T47D (cell line): ENCODE measurements at regions not wholly inside any gene's neighbourhood (a gene's known extent, or its start where the extent isn't known, plus 50 kb on each side); places are given as distances from the start of the nearest gene placed in this dataset.
A peak's percentile ranks its signal among the peaks of the same experiment; 100 is the strongest.
"Not testable (repeated sequence)": the region's sequence is repeated elsewhere in the genome, so short reads cannot be mapped to it uniquely, and the experiment has no call there.

Source experiments
- DNase-seq, 2 experiments: peaks; one replicate each; pipeline versions ENCODE4 v3.0.0 to v3.0.0-alpha.2; 2011 to 2012; ENCODE audit warnings: low read depth in 1 of 2, low spot score in 1 of 2
- JUND ChIP-seq: IDR thresholded peaks from 2 replicates; pipeline ENCODE4 v1.6.1; 2012; ENCODE audit warnings: low read depth
- in situ Hi-C: cut with HindIII; loops from 2 replicates; pipeline ENCODE4 v1.10.0; 2016; ENCODE audit warnings: low sequenced_read_pairs, low pct_unique_long_range_greater_than_20kb

- peak in 1 of 2 experiments; percentile 43 for DNase-seq
- in situ Hi-C loops = no loop called here
- no peak for TF ChIP-seq JUND
Measured at GRCh38 chr3:182491577-182491976, 301.7 kb upstream of the ATP11B start.

GRCh38 chr3:182492536-182492935 is 300.8 kb upstream of the ATP11B start:
- no peak for TF ChIP-seq JUND
- in situ Hi-C loops = no loop called here
- DNase-seq = no peak

GRCh38 chr3:182500289-182500688 is 293.0 kb upstream of the ATP11B start:
- DNase-seq = no peak
- in situ Hi-C loops = no loop called here
- TF ChIP-seq JUND = no peak

GRCh38 chr3:182501856-182502255 is 291.4 kb upstream of the ATP11B start:
- in situ Hi-C loops = no loop called here
- TF ChIP-seq JUND = no peak
- DNase-seq = no peak

GRCh38 chr3:182503401-182503800 is 289.9 kb upstream of the ATP11B start:
- in situ Hi-C loops = no loop called here
- TF ChIP-seq JUND = no peak
- no peak for DNase-seq

GRCh38 chr3:182508919-182509711 is 284.2 kb upstream of the ATP11B start:
- DNase-seq = no peak
- in situ Hi-C loops = no loop called here
- no peak for TF ChIP-seq JUND

GRCh38 chr3:182509844-182510460 is 283.4 kb upstream of the ATP11B start:
- in situ Hi-C loops = no loop called here
- TF ChIP-seq JUND = no peak
- no peak for DNase-seq

- no peak for TF ChIP-seq JUND
- in situ Hi-C loops = no loop called here
Measured at GRCh38 chr3:182514236-182514964, 278.9 kb upstream of the ATP11B start.

GRCh38 chr3:182516597-182517336 is 276.5 kb upstream of the ATP11B start:
- DNase-seq = no peak
- in situ Hi-C loops = no loop called here
- no peak for TF ChIP-seq JUND

More at GRCh38 chr3:182514236-182514964, 278.9 kb upstream of the ATP11B start:
- DNase-seq = no peak

- in situ Hi-C loops = no loop called here
- no peak for DNase-seq
- TF ChIP-seq JUND = no peak
Measured at GRCh38 chr3:182519569-182519968, 273.7 kb upstream of the ATP11B start.

GRCh38 chr3:182521339-182521738 is 272.0 kb upstream of the ATP11B start:
- DNase-seq = no peak
- TF ChIP-seq JUND = no peak

GRCh38 chr3:182523424-182523823 is 269.9 kb upstream of the ATP11B start:
- DNase-seq, in situ Hi-C loops: not testable (repeated sequence)

More at GRCh38 chr3:182521339-182521738, 272.0 kb upstream of the ATP11B start:
- in situ Hi-C loops = no loop called here

GRCh38 chr3:182523836-182524235 is 269.5 kb upstream of the ATP11B start:
- DNase-seq = peak in 1 of 2 experiments; percentile 28
- in situ Hi-C loops = no loop called here
- no peak for TF ChIP-seq JUND
